Daoy (cell line): ENCODE measurements at regions not wholly inside any gene's neighbourhood (a gene's known extent, or its start where the extent isn't known, plus 50 kb on each side); places are given as distances from the start of the nearest gene placed in this dataset.

Experiments used
- DNase-seq: peaks from one replicate; pipeline ENCODE4 v3.0.0-alpha.2; 2015; ENCODE audit warnings: low read depth

GRCh38 chr3:176969066-176969465 lies 228.2 kb downstream of the TBL1XR1 start:
- no peak for DNase-seq

DNA sequence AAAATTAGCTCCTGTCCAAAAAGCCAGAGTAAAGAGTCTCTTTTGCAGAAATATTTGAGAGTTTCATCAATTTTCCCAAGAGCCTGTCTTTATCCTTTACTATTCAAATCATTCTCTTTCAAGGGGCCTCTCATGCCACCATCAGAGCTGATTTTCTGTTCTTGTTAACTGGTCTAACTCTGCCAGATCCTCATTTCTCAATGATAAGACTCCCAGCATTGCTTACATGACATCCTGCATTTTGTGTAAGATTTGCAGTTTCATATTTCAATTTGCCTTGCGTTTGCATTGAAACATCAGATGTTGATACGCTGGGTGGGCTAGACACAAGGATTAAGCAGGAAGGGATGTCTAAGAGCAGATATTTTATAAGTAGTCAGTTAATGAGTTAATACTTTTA lies 228.7 kb downstream of the TBL1XR1 start:
- DNase-seq = no peak

DNA sequence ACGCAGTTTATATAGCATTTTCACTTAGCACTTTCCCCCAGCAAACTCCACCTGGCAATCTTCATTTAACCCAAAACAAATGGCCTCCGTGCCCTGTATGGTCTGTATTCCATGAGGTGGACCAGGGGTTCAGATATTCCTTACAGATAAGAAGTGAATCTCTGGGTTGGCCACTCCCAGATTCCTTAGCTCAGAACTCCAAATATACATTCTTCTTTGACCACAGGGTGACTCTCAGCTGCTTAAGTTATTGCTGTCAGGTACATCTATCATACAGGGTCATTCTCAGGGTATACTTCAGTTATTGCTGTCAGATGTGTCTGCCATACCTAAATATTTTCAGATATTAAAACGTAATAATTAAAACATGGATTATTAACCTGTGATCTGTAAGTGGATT lies 229.8 kb downstream of the TBL1XR1 start:
- DNase-seq = no peak

DNA sequence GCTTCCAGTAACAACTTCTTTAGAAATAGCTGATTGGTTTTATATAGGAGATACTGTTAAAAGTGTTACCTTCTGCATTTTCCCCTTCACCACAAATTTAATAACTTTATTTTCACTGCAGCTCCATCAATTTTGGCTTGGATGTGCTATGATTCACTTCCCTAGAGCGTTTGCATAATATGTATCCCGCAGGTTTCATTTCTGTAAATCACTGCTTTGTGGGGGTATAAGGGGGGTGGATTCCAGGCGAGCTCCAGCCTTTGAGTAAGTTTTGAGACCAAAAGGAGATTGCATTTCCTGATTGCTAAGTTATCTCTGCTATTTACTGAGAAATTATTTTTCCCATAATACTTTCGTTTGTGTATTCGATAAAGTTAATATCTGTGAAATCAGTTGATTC lies 232.6 kb downstream of the TBL1XR1 start:
- DNase-seq = peak; percentile 39

GRCh38 chr3:176961916-176962315 lies 235.4 kb downstream of the TBL1XR1 start:
- DNase-seq = no peak

GRCh38 chr3:176959867-176960266 lies 237.4 kb downstream of the TBL1XR1 start:
- no peak for DNase-seq

DNA sequence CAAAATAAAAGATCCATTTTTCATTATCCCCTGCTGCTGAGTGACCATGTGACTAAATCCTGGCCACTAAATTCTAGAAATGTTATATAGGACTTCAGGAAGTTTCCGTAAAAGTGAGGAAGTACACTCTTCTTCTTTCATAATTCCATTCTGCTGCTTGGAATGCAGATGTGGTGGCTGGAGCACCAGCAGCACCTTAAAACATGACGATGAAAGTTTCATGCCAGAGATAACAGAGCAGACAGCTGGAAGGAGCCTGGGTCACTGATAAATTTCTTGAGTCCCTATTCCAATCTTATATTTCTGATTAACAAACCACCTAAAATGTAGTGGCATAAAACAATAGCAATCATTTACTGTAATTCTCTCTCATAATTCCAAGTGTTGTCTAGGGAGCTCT lies 238.7 kb downstream of the TBL1XR1 start:
- DNase-seq = no peak

DNA sequence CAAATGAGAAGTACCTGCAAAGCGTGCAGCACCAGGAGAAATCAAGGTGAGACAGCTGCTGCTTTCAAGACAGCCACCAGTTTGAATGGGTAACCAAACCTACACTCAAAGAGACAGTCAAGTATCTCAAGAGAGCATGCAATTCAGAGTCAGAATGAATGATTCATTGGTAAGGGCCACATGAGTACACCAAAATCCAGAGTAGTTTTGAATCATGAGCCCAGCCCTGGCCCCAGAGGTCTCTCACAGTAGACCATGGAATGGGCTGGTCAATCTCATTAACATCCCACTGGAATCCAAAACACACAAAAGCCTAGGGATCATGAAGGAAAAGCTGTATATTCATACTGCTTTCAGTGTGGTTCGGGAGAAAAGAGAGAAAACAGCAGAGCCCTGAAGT lies 242.8 kb downstream of the TBL1XR1 start:
- no peak for DNase-seq

- peak; percentile 19 for DNase-seq
Observed at GRCh38 chr3:176953106-176954060, 243.9 kb downstream of the TBL1XR1 start.

DNA sequence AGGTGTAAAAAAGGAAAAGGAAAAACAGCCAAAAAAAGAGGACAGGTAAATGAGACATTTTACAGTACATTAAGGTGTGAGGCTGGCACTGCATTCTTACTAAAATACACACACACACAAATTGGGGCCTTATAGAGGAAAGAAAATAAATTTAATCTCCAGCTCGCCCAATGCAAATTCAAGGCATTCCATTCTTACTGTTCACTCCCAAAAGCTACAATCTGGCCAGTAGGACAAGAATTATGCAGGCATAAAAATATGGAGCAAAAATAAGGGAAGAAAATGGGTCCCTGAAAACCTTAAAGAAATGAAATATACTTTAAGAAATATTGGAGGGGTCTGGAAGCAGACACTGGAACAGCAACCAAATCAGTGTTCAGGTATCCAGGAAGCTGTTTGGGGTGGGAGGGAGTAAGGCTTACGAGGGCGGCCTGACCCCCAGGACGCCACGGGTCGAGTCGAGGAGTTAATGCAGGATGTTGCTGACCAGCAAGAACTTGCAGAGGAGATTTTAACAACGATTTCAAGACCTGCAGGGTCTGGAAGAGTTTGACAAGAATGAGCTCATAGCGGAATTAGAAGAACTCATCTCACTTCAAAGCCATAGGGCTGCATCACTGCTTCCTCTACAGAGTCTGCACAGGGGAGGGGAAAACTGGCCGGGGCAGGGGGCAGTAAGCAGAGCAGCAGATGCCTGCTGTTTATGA lies 245.5 kb downstream of the TBL1XR1 start:
- DNase-seq = no peak

DNA sequence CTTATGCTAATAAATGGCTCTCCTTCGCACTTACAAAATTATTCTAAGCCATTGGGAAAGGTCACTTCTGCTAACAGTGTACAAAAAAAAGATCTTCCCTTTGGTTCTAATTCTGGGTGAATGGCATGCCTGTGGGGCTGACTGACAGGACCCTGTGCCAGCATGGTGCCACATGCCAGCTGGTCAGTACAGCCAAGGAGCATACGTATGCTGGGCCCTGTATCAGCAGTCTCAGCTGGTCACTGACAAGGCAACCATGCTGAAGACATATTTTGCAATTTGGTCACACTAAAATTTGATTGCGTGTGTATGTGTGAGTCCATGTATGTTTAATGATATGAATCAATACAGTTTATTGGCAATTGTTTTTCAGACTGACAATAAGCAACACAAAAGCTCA lies 246.1 kb downstream of the TBL1XR1 start:
- DNase-seq = peak; percentile 32

- DNase-seq = peak; percentile 76
Observed at GRCh38 chr3:176950743-176951142, 246.5 kb downstream of the TBL1XR1 start.

- DNase-seq = no peak
Observed at GRCh38 chr3:176948151-176948550, 249.1 kb downstream of the TBL1XR1 start.

- no peak for DNase-seq
Observed at GRCh38 chr3:176946202-176946601, 251.1 kb downstream of the TBL1XR1 start.

DNA sequence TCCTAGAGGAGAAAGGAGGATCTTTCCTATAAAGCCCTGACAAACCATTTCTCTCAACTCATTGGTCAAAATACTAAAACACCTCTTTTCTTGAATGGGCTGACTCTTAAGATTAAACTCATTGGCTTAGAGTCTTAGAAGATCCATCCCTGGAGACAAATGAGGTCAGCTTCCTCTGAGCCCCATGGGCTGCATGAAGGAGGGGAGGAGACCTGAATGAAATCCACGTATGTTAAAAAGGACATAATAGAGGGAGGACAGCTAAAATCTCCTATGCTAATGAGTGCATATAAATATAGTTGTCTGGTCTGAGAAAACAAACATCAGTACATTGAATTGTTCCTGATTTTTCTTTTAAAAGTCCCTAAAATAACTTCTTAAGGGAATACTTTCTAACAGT lies 255.0 kb downstream of the TBL1XR1 start:
- no peak for DNase-seq

DNA sequence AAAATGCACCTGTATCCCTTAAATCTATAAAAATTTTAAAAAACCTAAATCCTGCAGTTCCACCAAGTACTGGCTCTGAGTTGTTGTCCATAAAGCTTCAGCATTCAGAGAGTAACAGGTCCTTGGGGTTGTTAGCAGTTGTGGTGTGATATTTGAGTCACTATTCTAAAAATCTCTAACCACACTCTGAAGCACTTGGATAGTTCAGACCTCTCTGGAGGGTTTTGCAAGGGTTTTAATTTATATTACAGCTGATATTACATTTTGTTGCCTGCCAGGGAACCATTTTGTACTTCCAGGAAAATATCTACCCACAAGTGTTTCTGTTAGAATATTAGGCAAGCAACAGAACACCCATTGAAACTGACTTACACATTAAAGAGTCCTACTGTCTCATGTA lies 255.6 kb downstream of the TBL1XR1 start:
- no peak for DNase-seq

GRCh38 chr3:176939022-176939817 lies 258.1 kb downstream of the TBL1XR1 start:
- DNase-seq = peak; percentile 74

GRCh38 chr3:176937994-176938393 lies 259.3 kb downstream of the TBL1XR1 start:
- no peak for DNase-seq

DNA sequence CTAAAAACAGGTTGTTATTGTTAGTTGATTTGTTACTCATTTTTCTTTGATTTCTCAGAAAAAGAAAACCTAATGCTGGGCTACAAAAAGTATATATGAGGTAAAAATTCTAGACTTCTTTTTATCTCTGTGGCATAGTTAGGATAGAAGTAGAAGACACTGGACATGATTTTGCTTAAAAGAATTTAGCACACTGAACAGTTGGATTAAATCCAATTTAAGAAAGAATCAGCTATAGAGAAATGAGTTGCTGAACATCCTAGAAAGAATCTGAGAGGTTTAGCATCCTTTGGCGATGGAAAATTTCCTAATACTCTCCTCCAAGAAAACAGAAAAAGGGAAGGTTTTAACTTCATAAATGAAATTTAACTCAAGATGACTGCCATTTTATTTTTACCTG lies 259.7 kb downstream of the TBL1XR1 start:
- no peak for DNase-seq

GRCh38 chr3:176935194-176935888 lies 261.9 kb downstream of the TBL1XR1 start:
- no peak for DNase-seq

- no peak for DNase-seq
Observed at GRCh38 chr3:176934698-176935097, 262.6 kb downstream of the TBL1XR1 start.

DNA sequence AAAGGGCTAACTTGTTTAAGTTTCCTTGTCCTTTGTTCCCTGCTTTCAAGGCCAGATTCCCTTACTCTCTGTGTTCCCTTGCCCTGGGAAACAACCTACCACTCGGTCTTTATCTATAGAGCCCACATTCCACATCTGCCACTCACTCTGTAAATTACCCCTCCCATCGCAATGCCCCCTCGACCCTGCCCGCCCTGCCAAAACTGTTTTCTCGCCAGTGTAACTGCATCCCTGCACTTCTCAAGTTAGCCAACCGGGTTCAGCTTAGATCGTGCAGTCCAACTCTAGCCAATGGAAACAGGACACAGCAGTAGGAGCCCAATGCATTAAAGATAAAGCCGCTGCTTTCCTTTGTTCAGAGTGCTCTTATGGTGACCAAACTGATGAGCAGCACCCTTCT lies 263.6 kb downstream of the TBL1XR1 start:
- DNase-seq = no peak
